WTC11 (cell line): ENCODE measurements at regions not wholly inside any gene's neighbourhood (a gene's known extent, or its start where the extent isn't known, plus 50 kb on each side); places are given as distances from the start of the nearest gene placed in this dataset.

ENCODE experiments used
- ATAC-seq: fragments of 200-7000 bp; cut with Tn5 transposase; 2 replicates; pipeline ENCODE4 v1.10.0; 2021; ENCODE audit warnings: mild to moderate bottlenecking, moderate library complexity
- CTCF ChIA-PET: fragments of 300-600 bp; sonication (Branson Sonifier 250); formaldehyde crosslinking; loops from one replicate; lab custom pipeline; 2021; ENCODE audit warnings: antibody characterized with exemption; lab: Charles Lee
- POLR2A ChIA-PET: fragments of 350-600 bp; sonication (Branson Sonifier 250); formaldehyde crosslinking; loops from one replicate; lab custom pipeline; 2021; ENCODE audit warnings: antibody characterized with exemption; lab: Charles Lee
- DNase-seq: peaks from one replicate; pipeline ENCODE4 v3.0.0; 2021; ENCODE audit warnings: low spot score
- H3K27ac Mint-ChIP-seq: 2 replicates; pipeline ENCODE4 v1.8.0; 2021; ENCODE audit warnings: mixed read lengths
- H3K27me3 Mint-ChIP-seq: 2 replicates; pipeline ENCODE4 v1.8.0; 2021; ENCODE audit warnings: low read depth, mild to moderate bottlenecking, moderate library complexity, mixed read lengths
- H3K36me3 Mint-ChIP-seq: 2 replicates; pipeline ENCODE4 v1.8.0; 2021; ENCODE audit warnings: mixed read lengths
- H3K4me1 Mint-ChIP-seq: 2 replicates; pipeline ENCODE4 v1.8.0; 2022; ENCODE audit warnings: mixed read lengths
- H3K4me3 Mint-ChIP-seq: 2 replicates; pipeline ENCODE4 v1.8.0; 2021; ENCODE audit warnings: mild to moderate bottlenecking, moderate library complexity, mixed read lengths
- H3K9me3 Mint-ChIP-seq: 2 replicates; pipeline ENCODE4 v1.8.0; 2021; ENCODE audit warnings: mixed read lengths
- GRHL2 ChIP-seq: fragments of 250-450 bp; sonication (Bioruptor Pico); IDR thresholded peaks from 2 replicates; pipeline ENCODE4 v1.8.0; 2022; ENCODE audit warnings: mild to moderate bottlenecking, moderate library complexity; ENCODE audit not compliant: insufficient replicate concordance, severe bottlenecking
- PRRX2 ChIP-seq: fragments of 250-450 bp; sonication (Bioruptor Pico); IDR thresholded peaks from 2 replicates; pipeline ENCODE4 v1.8.0; 2021; ENCODE audit warnings: mild to moderate bottlenecking
- RELA ChIP-seq: sonication (generic); formaldehyde crosslinking; IDR thresholded peaks from 2 replicates; pipeline ENCODE4 v1.8.1; 2022; ENCODE audit warnings: missing genetic modification reagents, mild to moderate bottlenecking, borderline replicate concordance
- SMAD4 ChIP-seq: sonication (generic); formaldehyde crosslinking; IDR thresholded peaks from 2 replicates; pipeline ENCODE4 v1.8.0; 2022; ENCODE audit warnings: mild to moderate bottlenecking, missing genetic modification reagents
- SOX15 ChIP-seq: fragments of 250-450 bp; sonication (Bioruptor Pico); IDR thresholded peaks from 2 replicates; pipeline ENCODE4 v1.9.0; 2021; ENCODE audit warnings: mild to moderate bottlenecking
- TEAD1 ChIP-seq: sonication (generic); formaldehyde crosslinking; IDR thresholded peaks from 2 replicates; pipeline ENCODE4 v1.8.0; 2022; ENCODE audit warnings: mild to moderate bottlenecking, missing genetic modification reagents
- ZBTB21 ChIP-seq: sonication (generic); formaldehyde crosslinking; IDR thresholded peaks from 2 replicates; pipeline ENCODE4 v1.8.1; 2023; ENCODE audit warnings: mild to moderate bottlenecking, missing genetic modification reagents, borderline replicate concordance
- TF ChIP-seq, protein P1 (sequence below): fragments of 200-600 bp; IDR thresholded peaks from 2 replicates; pipeline ENCODE4 v1.8.0; 2022; ENCODE audit warnings: antibody characterized with exemption
- TF ChIP-seq, protein P2 (sequence below): fragments of 250-450 bp; sonication (Bioruptor Pico); IDR thresholded peaks from 2 replicates; pipeline ENCODE4 v1.9.0; 2021; ENCODE audit warnings: mild to moderate bottlenecking, borderline replicate concordance
- TF ChIP-seq, protein P3 (sequence below): sonication (generic); formaldehyde crosslinking; IDR thresholded peaks from 2 replicates; pipeline ENCODE4 v1.8.1; 2022; ENCODE audit warnings: low read depth, missing genetic modification reagents, borderline replicate concordance
- TF ChIP-seq, protein P4 (sequence below): sonication (generic); formaldehyde crosslinking; conservative IDR thresholded peaks from 2 replicates; pipeline ENCODE4 v1.8.1; 2023; ENCODE audit warnings: mild to moderate bottlenecking, low read depth, missing genetic modification reagents, moderate library complexity
- TF ChIP-seq, protein P5 (sequence below): fragments of 250-450 bp; sonication (Bioruptor Pico); IDR thresholded peaks from 2 replicates; pipeline ENCODE4 v1.9.0; 2021; ENCODE audit warnings: moderate library complexity, mild to moderate bottlenecking, inconsistent platforms, borderline replicate concordance
- TF ChIP-seq, protein P6 (sequence below): sonication (generic); formaldehyde crosslinking; IDR thresholded peaks from 2 replicates; pipeline ENCODE4 v1.8.0; 2022; ENCODE audit warnings: missing genetic modification reagents

DNA sequence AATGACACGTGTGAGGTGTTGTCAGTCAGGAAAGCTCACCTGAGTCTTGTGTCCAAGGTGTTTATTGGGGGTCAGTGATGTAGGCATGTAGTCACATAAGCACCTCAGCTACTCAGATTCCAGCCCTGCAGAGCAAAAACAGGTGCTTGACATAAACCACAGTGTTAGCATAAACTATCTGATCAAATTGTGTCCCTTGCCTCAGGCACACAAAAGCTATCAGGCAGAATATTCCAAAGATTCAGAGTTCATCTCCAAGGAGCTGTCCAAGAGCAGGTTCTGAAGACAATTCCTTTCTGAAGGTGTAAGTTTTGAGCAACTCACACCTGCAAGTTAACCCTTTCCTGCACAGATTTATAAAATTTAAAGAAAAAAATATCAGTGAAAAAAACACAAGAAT is 102.2 kb upstream of the ITGA1 start:
- POLR2A ChIA-PET: no interaction called here
- Mint-ChIP-seq H3K4me1 (peaks cover 21% of the 10 kb centered on the region), H3K9me3 (peaks cover 6% of the 10 kb centered on the region; the same call in 1 of the 2 replicates), H3K36me3 (no peaks in the 10 kb centered on the region), H3K27me3 (no peaks in the 10 kb centered on the region), H3K27ac (no peak overlapping the region), H3K4me3 (no peak overlapping the region)
- TF ChIP-seq, protein P1, sequence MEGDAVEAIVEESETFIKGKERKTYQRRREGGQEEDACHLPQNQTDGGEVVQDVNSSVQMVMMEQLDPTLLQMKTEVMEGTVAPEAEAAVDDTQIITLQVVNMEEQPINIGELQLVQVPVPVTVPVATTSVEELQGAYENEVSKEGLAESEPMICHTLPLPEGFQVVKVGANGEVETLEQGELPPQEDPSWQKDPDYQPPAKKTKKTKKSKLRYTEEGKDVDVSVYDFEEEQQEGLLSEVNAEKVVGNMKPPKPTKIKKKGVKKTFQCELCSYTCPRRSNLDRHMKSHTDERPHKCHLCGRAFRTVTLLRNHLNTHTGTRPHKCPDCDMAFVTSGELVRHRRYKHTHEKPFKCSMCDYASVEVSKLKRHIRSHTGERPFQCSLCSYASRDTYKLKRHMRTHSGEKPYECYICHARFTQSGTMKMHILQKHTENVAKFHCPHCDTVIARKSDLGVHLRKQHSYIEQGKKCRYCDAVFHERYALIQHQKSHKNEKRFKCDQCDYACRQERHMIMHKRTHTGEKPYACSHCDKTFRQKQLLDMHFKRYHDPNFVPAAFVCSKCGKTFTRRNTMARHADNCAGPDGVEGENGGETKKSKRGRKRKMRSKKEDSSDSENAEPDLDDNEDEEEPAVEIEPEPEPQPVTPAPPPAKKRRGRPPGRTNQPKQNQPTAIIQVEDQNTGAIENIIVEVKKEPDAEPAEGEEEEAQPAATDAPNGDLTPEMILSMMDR: no peak
- TF ChIP-seq, protein P2, sequence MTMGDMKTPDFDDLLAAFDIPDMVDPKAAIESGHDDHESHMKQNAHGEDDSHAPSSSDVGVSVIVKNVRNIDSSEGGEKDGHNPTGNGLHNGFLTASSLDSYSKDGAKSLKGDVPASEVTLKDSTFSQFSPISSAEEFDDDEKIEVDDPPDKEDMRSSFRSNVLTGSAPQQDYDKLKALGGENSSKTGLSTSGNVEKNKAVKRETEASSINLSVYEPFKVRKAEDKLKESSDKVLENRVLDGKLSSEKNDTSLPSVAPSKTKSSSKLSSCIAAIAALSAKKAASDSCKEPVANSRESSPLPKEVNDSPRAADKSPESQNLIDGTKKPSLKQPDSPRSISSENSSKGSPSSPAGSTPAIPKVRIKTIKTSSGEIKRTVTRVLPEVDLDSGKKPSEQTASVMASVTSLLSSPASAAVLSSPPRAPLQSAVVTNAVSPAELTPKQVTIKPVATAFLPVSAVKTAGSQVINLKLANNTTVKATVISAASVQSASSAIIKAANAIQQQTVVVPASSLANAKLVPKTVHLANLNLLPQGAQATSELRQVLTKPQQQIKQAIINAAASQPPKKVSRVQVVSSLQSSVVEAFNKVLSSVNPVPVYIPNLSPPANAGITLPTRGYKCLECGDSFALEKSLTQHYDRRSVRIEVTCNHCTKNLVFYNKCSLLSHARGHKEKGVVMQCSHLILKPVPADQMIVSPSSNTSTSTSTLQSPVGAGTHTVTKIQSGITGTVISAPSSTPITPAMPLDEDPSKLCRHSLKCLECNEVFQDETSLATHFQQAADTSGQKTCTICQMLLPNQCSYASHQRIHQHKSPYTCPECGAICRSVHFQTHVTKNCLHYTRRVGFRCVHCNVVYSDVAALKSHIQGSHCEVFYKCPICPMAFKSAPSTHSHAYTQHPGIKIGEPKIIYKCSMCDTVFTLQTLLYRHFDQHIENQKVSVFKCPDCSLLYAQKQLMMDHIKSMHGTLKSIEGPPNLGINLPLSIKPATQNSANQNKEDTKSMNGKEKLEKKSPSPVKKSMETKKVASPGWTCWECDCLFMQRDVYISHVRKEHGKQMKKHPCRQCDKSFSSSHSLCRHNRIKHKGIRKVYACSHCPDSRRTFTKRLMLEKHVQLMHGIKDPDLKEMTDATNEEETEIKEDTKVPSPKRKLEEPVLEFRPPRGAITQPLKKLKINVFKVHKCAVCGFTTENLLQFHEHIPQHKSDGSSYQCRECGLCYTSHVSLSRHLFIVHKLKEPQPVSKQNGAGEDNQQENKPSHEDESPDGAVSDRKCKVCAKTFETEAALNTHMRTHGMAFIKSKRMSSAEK: no peak
- TF ChIP-seq ZBTB21 (CRISPR knock-in tag): no peak
- TF ChIP-seq, protein P3, sequence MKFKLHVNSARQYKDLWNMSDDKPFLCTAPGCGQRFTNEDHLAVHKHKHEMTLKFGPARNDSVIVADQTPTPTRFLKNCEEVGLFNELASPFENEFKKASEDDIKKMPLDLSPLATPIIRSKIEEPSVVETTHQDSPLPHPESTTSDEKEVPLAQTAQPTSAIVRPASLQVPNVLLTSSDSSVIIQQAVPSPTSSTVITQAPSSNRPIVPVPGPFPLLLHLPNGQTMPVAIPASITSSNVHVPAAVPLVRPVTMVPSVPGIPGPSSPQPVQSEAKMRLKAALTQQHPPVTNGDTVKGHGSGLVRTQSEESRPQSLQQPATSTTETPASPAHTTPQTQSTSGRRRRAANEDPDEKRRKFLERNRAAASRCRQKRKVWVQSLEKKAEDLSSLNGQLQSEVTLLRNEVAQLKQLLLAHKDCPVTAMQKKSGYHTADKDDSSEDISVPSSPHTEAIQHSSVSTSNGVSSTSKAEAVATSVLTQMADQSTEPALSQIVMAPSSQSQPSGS (CRISPR knock-in tag): no peak
- TF ChIP-seq, protein P4, sequence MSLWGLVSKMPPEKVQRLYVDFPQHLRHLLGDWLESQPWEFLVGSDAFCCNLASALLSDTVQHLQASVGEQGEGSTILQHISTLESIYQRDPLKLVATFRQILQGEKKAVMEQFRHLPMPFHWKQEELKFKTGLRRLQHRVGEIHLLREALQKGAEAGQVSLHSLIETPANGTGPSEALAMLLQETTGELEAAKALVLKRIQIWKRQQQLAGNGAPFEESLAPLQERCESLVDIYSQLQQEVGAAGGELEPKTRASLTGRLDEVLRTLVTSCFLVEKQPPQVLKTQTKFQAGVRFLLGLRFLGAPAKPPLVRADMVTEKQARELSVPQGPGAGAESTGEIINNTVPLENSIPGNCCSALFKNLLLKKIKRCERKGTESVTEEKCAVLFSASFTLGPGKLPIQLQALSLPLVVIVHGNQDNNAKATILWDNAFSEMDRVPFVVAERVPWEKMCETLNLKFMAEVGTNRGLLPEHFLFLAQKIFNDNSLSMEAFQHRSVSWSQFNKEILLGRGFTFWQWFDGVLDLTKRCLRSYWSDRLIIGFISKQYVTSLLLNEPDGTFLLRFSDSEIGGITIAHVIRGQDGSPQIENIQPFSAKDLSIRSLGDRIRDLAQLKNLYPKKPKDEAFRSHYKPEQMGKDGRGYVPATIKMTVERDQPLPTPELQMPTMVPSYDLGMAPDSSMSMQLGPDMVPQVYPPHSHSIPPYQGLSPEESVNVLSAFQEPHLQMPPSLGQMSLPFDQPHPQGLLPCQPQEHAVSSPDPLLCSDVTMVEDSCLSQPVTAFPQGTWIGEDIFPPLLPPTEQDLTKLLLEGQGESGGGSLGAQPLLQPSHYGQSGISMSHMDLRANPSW (CRISPR knock-in tag): no peak
- TF ChIP-seq, protein P5, sequence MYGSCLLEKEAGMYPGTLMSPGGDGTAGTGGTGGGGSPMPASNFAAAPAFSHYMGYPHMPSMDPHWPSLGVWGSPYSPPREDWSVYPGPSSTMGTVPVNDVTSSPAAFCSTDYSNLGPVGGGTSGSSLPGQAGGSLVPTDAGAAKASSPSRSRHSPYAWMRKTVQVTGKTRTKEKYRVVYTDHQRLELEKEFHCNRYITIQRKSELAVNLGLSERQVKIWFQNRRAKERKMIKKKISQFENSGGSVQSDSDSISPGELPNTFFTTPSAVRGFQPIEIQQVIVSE (CRISPR knock-in tag): no peak
- TF ChIP-seq TEAD1: no peak
- no peak for TF ChIP-seq SOX15 (CRISPR knock-in tag)
- TF ChIP-seq, protein P6, sequence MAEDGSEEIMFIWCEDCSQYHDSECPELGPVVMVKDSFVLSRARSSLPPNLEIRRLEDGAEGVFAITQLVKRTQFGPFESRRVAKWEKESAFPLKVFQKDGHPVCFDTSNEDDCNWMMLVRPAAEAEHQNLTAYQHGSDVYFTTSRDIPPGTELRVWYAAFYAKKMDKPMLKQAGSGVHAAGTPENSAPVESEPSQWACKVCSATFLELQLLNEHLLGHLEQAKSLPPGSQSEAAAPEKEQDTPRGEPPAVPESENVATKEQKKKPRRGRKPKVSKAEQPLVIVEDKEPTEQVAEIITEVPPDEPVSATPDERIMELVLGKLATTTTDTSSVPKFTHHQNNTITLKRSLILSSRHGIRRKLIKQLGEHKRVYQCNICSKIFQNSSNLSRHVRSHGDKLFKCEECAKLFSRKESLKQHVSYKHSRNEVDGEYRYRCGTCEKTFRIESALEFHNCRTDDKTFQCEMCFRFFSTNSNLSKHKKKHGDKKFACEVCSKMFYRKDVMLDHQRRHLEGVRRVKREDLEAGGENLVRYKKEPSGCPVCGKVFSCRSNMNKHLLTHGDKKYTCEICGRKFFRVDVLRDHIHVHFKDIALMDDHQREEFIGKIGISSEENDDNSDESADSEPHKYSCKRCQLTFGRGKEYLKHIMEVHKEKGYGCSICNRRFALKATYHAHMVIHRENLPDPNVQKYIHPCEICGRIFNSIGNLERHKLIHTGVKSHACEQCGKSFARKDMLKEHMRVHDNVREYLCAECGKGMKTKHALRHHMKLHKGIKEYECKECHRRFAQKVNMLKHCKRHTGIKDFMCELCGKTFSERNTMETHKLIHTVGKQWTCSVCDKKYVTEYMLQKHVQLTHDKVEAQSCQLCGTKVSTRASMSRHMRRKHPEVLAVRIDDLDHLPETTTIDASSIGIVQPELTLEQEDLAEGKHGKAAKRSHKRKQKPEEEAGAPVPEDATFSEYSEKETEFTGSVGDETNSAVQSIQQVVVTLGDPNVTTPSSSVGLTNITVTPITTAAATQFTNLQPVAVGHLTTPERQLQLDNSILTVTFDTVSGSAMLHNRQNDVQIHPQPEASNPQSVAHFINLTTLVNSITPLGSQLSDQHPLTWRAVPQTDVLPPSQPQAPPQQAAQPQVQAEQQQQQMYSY: no peak
- ATAC-seq (no peak), DNase-seq (no peak)
- CTCF ChIA-PET: interaction anchor here (0.6 kb wide), 1 partner anchor 8 kb away, joined by 3 read pairs; no protein-coding TSS in a partner anchor

DNA sequence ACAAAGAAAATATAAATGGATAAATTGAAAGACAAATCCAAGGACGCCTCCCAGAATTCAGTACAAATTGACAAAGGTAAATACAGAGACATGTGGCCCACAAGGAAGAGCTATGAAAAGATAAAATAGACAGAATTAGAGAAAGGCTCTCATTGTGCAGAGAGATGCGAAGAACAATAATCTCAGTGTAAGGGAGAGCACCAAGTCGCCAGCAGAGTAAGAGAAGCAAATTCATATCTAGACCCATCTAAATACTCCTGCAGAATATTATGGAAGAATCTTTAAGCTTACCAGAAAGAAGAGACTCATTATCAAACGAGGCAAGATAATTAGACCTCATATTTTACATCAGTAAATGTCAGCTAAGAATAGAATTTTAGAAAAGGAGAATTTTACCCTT is 101.7 kb upstream of the ITGA1 start:
- ChIA-PET CTCF (interaction anchor here (0.9 kb wide), 1 partner anchor 115 kb away, joined by 3 read pairs; no protein-coding TSS in a partner anchor), POLR2A (no interaction called here)
- no peak for DNase-seq
- no peak overlapping the region for H3K4me3 Mint-ChIP-seq
- H3K4me1 Mint-ChIP-seq: peaks cover 25% of the 10 kb centered on the region
- H3K36me3 Mint-ChIP-seq: no peaks in the 10 kb centered on the region
- TF ChIP-seq GRHL2 (CRISPR knock-in tag) (no peak), RELA (CRISPR knock-in tag) (no peak), SMAD4 (CRISPR knock-in tag) (no peak), PRRX2 (CRISPR knock-in tag) (no peak)
- no peak overlapping the region for H3K27ac Mint-ChIP-seq
- no peaks in the 10 kb centered on the region for H3K27me3 Mint-ChIP-seq
- ATAC-seq: no peak
- H3K9me3 Mint-ChIP-seq: peaks cover 6% of the 10 kb centered on the region; the same call in 1 of the 2 replicates
